ENCODE measurements at regions not wholly inside any gene's neighbourhood (a gene's known extent, or its start where the extent isn't known, plus 50 kb on each side); places are given as distances from the start of the nearest gene placed in this dataset.

- dilution Hi-C loops (cut with MboI; ENCODE audit: extremely low pct_ligation_motif_present, low sequenced_read_pairs): no loop called here
- FAIRE-seq: no peak
- ChIA-PET CTCF (no interaction called here), POLR2A (interaction anchor here (0.6 kb wide), 1 partner anchor 880 kb away, joined by 3 read pairs; no protein-coding TSS in a partner anchor)
- H3K27ac ChIP-seq (ENCODE audit: insufficient read depth, low read depth, low read length): no peak overlapping the region
- no peak overlapping the region for H2AFZ ChIP-seq (ENCODE audit: low read depth, low read length)
- no peaks in the 10 kb centered on the region for H3K36me3 ChIP-seq (ENCODE audit: control insufficient read depth in 2 of 2, extremely low read depth in 1 of 2, insufficient read depth in 2 of 2, low read length in 2 of 2)
- H3K9ac ChIP-seq (replicated peaks; ENCODE audit: extremely low read depth, insufficient read depth, low read length): no peak overlapping the region
- no peaks in the 10 kb centered on the region for H3K79me2 ChIP-seq (ENCODE audit: control insufficient read depth, insufficient read depth, low read length)
- TF ChIP-seq CTCF (IDR thresholded peaks at IDR 0.05; ENCODE audit: extremely low read depth in 1 of 2, insufficient read depth in 1 of 2, low read depth in 1 of 2, low read length in 2 of 2) (no peak), POLR2A (IDR thresholded peaks at IDR 0.05; ENCODE audit: low read depth, low read length) (no peak), MYC (IDR thresholded peaks at IDR 0.05; ENCODE audit: low read depth, low read length) (no peak), MAX (IDR thresholded peaks at IDR 0.05; ENCODE audit: insufficient read depth, insufficient read length) (no peak), EZH2 (IDR thresholded peaks at IDR 0.05; ENCODE audit: borderline replicate concordance, low read depth, low read length, severe bottlenecking) (no peak), JUN (IDR thresholded peaks at IDR 0.05; ENCODE audit: borderline replicate concordance, insufficient read depth, insufficient read length, low read depth) (no peak), POLR2AphosphoS5 (IDR thresholded peaks at IDR 0.05; ENCODE audit: insufficient read depth, low read depth, low read length) (no peak), GATA2 (IDR thresholded peaks at IDR 0.05; ENCODE audit: insufficient read depth, insufficient read length, low read depth, low read length) (no peak), FOS (IDR thresholded peaks at IDR 0.05; ENCODE audit: borderline replicate concordance, insufficient read depth, low read length) (no peak)
- H4K20me1 ChIP-seq (replicated peaks; ENCODE audit: control insufficient read depth, extremely low read depth, insufficient read depth, low read length): no peaks in the 10 kb centered on the region
- H3K9me1 ChIP-seq (replicated peaks; ENCODE audit: control insufficient read depth, extremely low read depth, insufficient read depth, low read length): no peaks in the 10 kb centered on the region
- no peak overlapping the region for H3K4me2 ChIP-seq (ENCODE audit: insufficient read depth, low read length)
- H3K9me3 ChIP-seq (replicated peaks; ENCODE audit: control insufficient read depth, insufficient read depth, low read length): no peaks in the 10 kb centered on the region
- H3K4me1 ChIP-seq (ENCODE audit: control insufficient read depth, extremely low read depth, insufficient read depth, low read length): no peaks in the 10 kb centered on the region
- no TSS peak for BruUV-seq (replicated peaks)
- H3K27me3 ChIP-seq (ENCODE audit: control insufficient read depth in 2 of 2, insufficient read depth in 2 of 2, low read length in 2 of 2): peaks cover 2 to 3% of the 10 kb centered on the region in 2 experiments
- intact Hi-C loops (cut with micrococcal nuclease): no loop called here
- no peak for DNase-seq (ENCODE audit: low read depth, low spot score)
- H3K4me3 ChIP-seq (replicated peaks in 1 of 3; ENCODE audit: insufficient read depth in 1 of 3, low read depth in 1 of 3, low read length in 3 of 3): no peak overlapping the region
These were observed 94.9 kb upstream of the SPTLC3 start for GRCh38 chr20:12913781-12914443.
